ENCODE measurements at regions not wholly inside any gene's neighbourhood (a gene's known extent, or its start where the extent isn't known, plus 50 kb on each side); places are given as distances from the start of the nearest gene placed in this dataset.

DNA sequence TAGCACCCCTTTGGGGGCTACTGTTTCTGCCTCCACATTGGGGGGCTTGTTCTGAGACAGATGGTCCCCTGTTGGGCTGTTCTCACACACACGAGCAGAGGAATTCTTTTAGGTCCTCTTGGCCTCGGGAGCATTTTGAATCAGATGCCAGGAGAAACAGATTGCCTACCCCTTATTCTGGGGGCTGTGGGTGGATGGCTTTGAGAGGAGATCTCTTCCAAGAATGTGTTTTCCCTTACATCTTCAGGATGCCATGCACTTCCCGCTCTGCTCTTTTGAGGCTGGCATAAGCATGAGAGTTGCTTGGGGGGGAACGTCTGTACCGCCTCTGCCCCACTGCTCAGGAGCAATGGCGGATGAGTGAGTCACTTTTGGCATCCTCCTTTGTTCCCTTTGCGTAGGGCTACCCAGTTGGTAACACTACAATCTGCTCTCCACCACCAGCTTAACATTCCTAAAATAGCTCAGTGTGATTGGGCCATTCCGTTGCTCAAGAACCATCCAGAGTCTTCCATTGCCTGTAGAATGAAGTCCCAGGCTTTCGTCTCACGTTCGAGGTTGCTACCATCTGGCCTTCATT lies 154.4 kb downstream of the RPLP1 start:
- Histone ChIP-seq H3K27me3 (no peaks in the 10 kb centered on the region), H3K36me3 (no peaks in the 10 kb centered on the region), H3K4me1 (no peaks in the 10 kb centered on the region), H3K9me3 (no peaks in the 10 kb centered on the region), H3K4me3 (replicated peaks in 1 of 3) (no peak overlapping the region), H3K27ac (no peak overlapping the region)
- DNase-seq: no peak
- intact Hi-C loops (cut with DNase I): no loop called here
- 79 to 80% methylated on average over 11 of the region's 11 CpGs for WGBS, 2 donors
- TF ChIP-seq, protein P1, sequence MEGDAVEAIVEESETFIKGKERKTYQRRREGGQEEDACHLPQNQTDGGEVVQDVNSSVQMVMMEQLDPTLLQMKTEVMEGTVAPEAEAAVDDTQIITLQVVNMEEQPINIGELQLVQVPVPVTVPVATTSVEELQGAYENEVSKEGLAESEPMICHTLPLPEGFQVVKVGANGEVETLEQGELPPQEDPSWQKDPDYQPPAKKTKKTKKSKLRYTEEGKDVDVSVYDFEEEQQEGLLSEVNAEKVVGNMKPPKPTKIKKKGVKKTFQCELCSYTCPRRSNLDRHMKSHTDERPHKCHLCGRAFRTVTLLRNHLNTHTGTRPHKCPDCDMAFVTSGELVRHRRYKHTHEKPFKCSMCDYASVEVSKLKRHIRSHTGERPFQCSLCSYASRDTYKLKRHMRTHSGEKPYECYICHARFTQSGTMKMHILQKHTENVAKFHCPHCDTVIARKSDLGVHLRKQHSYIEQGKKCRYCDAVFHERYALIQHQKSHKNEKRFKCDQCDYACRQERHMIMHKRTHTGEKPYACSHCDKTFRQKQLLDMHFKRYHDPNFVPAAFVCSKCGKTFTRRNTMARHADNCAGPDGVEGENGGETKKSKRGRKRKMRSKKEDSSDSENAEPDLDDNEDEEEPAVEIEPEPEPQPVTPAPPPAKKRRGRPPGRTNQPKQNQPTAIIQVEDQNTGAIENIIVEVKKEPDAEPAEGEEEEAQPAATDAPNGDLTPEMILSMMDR (IDR thresholded peaks at IDR 0.05): no peak
- TF ChIP-seq POLR2A (IDR thresholded peaks at IDR 0.05): no peak

DNA sequence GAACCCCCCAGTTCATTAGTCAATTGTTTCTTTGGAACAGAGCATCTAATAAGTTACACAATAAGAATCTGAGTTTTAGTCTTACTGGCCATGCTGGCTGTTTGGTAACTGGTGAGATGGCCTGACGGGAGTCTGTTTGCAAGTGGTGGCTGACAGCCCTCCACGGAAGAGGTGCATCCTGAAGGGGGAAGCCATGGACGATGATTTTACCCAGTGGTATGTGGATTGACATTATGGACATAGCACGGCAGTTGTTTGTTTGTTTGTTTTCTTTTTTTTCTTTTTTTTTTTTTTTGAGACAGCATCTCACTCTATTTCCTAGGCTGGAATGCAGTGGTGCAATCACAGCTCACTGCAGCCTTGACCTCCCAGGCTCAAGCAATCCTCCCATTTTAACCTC lies 156.0 kb downstream of the RPLP1 start:
- Histone ChIP-seq H3K36me3 (no peaks in the 10 kb centered on the region), H3K4me1 (no peaks in the 10 kb centered on the region), H3K4me3 (replicated peaks in 1 of 3) (no peak overlapping the region), H3K9me3 (no peaks in the 10 kb centered on the region), H3K27ac (no peak overlapping the region), H3K27me3 (no peaks in the 10 kb centered on the region)
- DNase-seq: no peak
- intact Hi-C loops (cut with DNase I): no loop called here
- no peak for TF ChIP-seq POLR2A (IDR thresholded peaks at IDR 0.05)
- TF ChIP-seq, protein P1 (IDR thresholded peaks at IDR 0.05): no peak
- 87 to 89% methylated on average over 4 of the region's 4 CpGs for WGBS, 2 donors

DNA sequence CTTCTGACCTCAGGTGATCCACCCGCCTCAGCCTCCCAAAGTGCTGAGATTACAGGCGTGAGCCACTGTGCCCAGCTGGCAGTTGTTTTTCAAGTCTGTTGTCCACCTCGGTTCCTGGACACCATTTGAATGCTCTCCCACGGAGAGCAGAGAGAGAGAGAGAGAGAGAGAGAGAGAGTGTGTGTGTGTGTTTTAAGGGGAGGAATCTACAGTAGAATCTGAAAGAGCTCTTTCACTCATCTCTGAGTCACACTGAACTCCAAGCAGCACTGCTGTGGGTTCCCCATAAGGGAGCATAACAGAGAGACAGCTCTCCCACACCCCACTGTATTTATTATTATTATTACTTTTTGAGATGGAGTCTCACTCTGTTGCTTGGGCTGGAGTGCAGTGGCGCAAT lies 156.6 kb downstream of the RPLP1 start:
- Histone ChIP-seq H3K4me3 (replicated peaks in 1 of 3) (no peak overlapping the region), H3K27me3 (no peaks in the 10 kb centered on the region), H3K4me1 (no peaks in the 10 kb centered on the region), H3K9me3 (no peaks in the 10 kb centered on the region), H3K36me3 (no peaks in the 10 kb centered on the region), H3K27ac (no peak overlapping the region)
- TF ChIP-seq, protein P1 (IDR thresholded peaks at IDR 0.05): no peak
- TF ChIP-seq POLR2A (IDR thresholded peaks at IDR 0.05): no peak
- intact Hi-C loops (cut with DNase I): no loop called here
- DNase-seq: no peak
- 53 to 58% methylated on average over 5 of the region's 5 CpGs for WGBS, 2 donors

DNA sequence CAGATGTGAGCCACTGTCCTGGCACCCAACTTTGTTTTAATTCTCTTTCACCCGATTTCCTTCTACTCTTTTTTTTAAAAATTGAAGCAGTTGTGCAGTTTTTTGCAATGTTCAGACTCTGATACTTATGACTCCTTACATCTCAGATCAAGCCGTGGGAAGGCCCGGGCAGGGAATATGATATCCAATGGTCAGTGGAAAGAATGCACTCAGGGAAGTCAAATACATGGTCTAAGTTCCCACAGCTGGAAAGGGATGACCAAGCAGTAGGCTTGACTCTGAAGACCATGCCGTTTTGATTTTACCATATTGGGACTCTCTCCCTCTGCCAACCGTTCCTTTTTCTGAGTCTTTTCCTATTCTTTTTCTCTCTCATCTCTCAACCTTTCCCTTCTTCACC lies 157.2 kb downstream of the RPLP1 start:
- 88 to 92% methylated on average over 5 of the region's 5 CpGs for WGBS, 2 donors
- Histone ChIP-seq H3K27ac (no peak overlapping the region), H3K27me3 (no peaks in the 10 kb centered on the region), H3K4me1 (no peaks in the 10 kb centered on the region), H3K36me3 (no peaks in the 10 kb centered on the region), H3K9me3 (no peaks in the 10 kb centered on the region), H3K4me3 (replicated peaks in 1 of 3) (no peak overlapping the region)
- TF ChIP-seq POLR2A (IDR thresholded peaks at IDR 0.05): no peak
- TF ChIP-seq, protein P1 (IDR thresholded peaks at IDR 0.05): no peak
- intact Hi-C loops (cut with DNase I): no loop called here
- DNase-seq: no peak

DNA sequence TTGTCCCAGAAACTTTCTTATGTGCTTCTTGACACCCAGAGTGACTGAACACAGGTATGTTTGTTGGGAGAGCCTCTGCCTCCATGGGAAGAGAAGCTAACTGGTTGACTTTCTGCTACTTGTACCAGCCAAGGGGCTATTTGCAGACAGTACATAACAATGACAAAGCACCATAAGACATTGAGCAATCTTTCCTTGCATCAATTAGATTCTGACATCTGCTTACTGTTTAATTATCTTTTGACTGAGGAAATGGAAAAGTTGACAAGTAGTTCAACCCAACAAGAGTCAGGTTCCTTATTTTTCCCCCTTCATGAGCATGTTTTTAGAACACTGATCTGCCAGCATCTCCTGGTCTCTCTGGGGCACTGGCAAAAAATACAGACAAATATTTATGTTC lies 157.7 kb downstream of the RPLP1 start:
- H3K27me3 ChIP-seq: no peaks in the 10 kb centered on the region
- H3K4me1 ChIP-seq: no peaks in the 10 kb centered on the region
- no peak overlapping the region for H3K27ac ChIP-seq
- no peak overlapping the region for H3K4me3 ChIP-seq (replicated peaks in 1 of 3)
- no peaks in the 10 kb centered on the region for H3K36me3 ChIP-seq
- intact Hi-C loops (cut with DNase I): no loop called here
- TF ChIP-seq POLR2A (IDR thresholded peaks at IDR 0.05): no peak
- TF ChIP-seq, protein P1 (IDR thresholded peaks at IDR 0.05): no peak
- no peak for DNase-seq
- H3K9me3 ChIP-seq: no peaks in the 10 kb centered on the region

Data from thyroid gland (tissue), 4 donors.